ENCODE measurements at regions not wholly inside any gene's neighbourhood (a gene's known extent, or its start where the extent isn't known, plus 50 kb on each side); places are given as distances from the start of the nearest gene placed in this dataset.

DNA sequence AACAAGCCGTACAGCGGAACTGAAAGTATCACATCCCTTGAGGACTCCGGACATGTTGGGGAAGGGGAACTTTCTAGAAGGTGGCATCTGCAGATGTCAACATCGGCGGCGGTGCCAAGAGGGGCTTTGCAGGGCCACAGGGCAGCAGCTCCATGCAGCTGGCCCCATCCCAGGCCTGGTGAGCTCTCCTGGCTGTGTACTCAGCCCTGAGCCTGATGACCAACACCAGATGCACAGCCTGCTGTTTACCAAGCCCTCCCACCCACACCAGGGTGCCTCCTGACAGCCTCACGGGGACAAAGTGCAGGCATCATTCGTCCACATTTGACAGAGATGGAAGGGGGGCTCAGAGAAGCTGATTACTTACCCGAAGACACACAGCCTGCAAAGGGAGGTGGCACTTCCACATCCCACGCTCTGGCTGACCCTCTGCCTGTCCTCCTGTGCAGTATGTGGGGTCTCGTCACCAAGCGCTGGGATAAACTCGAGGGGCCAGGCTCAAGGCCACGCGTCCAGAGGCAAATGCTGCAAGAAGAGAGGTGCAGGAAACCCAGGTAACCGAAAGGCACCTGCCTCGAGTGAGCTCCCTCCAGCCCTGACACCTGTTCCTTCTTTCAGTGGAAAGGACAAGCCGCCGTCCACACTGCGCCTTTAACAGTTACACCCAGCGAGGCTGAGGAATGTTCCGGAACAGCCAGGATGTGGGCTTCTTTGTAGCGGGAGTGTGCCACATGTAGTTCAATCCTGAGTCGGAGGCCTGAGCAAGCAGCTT is 69.0 kb upstream of the ASAP2 start:
- H3K4me3 ChIP-seq (ENCODE audit: low read depth, low read length): no peak overlapping the region
- no peaks in the 10 kb centered on the region for H3K27me3 ChIP-seq (ENCODE audit: insufficient read depth, low read length)
- no peak overlapping the region for H2AFZ ChIP-seq (ENCODE audit: low read length, unreplicated experiment)
- no peaks in the 10 kb centered on the region for H3K36me3 ChIP-seq (ENCODE audit: insufficient read depth, low read length)
- no peaks in the 10 kb centered on the region for H3K4me1 ChIP-seq (ENCODE audit: control insufficient read depth, insufficient read depth, low read length, unreplicated experiment)
- H3K79me2 ChIP-seq (ENCODE audit: control insufficient read depth, insufficient read depth, low read length, unreplicated experiment): no peaks in the 10 kb centered on the region
- no peak overlapping the region for H3K27ac ChIP-seq (ENCODE audit: low read depth, low read length)

DNA sequence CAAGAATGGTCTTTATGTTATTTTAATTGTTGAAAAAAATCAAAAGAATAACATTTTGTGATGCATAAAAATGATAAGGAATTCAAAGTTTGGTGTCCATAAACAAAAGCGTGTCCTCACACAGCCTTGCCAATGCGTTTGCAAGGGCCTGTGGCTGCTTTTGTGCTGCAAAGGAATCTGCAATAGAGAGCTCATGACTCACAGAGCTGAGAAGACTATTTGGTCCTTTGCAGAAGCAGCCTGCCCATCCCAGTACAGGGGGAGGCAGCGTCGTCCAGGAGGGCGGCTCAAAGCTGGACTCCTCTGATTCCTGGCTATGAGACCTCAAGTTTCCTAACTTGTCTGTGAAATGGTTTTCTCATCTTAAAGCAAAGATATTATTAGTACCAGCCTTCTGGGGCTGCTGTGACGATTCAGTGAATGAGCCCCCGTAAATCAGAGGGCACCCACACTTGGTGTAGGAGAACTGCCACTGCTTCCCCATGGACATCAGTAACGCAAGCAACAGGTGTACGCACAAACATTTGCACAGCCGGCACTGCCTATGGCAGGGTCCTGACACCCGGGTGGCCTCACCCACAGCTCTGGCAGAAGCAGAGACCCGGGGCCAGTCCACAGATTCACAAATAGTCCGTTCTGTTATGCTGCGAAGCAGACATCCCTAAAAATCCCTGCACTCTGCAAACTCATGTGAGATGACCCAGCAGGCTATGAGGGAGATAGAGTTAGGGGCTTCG is 70.6 kb upstream of the ASAP2 start:
- Histone ChIP-seq H3K27me3 (ENCODE audit: insufficient read depth, low read length) (no peaks in the 10 kb centered on the region), H3K36me3 (ENCODE audit: insufficient read depth, low read length) (no peaks in the 10 kb centered on the region), H3K79me2 (ENCODE audit: control insufficient read depth, insufficient read depth, low read length, unreplicated experiment) (no peaks in the 10 kb centered on the region), H3K4me1 (ENCODE audit: control insufficient read depth, insufficient read depth, low read length, unreplicated experiment) (no peaks in the 10 kb centered on the region), H2AFZ (ENCODE audit: low read length, unreplicated experiment) (no peak overlapping the region), H3K4me3 (ENCODE audit: low read depth, low read length) (no peak overlapping the region), H3K27ac (ENCODE audit: low read depth, low read length) (no peak overlapping the region)

DNA sequence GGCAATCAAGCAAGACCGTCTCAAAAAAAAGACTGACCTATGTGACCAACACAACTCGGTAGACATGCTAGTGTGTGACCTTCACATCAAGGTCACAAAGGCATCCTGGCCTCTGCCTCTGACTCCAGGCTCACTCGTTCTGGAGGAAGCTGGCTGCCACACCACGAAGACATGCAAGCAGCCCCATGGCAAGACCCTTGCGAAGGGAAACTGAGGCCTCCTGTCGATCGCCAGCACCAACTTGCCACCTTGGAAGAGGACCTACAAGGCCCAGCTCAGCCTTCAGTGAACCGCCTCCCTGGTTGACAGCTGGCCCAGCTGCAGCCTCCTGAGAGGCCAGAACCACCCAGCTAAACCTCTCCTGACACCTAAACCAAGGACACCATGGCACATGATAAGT is 79.3 kb upstream of the ASAP2 start:
- Histone ChIP-seq H3K36me3 (ENCODE audit: insufficient read depth, low read length) (no peaks in the 10 kb centered on the region), H3K4me3 (ENCODE audit: low read depth, low read length) (no peak overlapping the region), H3K27me3 (ENCODE audit: insufficient read depth, low read length) (no peaks in the 10 kb centered on the region), H3K79me2 (ENCODE audit: control insufficient read depth, insufficient read depth, low read length, unreplicated experiment) (no peaks in the 10 kb centered on the region), H3K27ac (ENCODE audit: low read depth, low read length) (no peak overlapping the region), H3K4me1 (ENCODE audit: control insufficient read depth, insufficient read depth, low read length, unreplicated experiment) (no peaks in the 10 kb centered on the region), H2AFZ (ENCODE audit: low read length, unreplicated experiment) (no peak overlapping the region)

DNA sequence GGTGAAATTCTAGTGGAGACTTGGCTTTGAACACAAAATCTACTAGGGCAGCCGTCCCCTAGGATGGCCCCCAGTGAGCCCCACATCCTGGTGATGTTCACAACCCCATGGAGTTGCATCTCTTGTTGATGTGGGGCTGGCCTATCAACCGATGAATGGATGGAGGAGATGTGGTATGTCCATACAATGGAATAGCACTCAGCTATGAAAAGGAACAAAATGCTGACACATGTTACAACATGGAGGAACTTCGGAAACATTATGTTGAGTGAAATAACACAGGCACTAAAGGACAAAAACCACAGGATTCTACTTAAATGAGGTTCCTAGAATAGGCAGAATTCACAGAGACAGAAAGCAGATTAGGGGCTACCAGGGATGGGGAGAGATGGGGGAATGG is 80.1 kb upstream of the ASAP2 start:
- Histone ChIP-seq H3K36me3 (ENCODE audit: insufficient read depth, low read length) (no peaks in the 10 kb centered on the region), H3K4me1 (ENCODE audit: control insufficient read depth, insufficient read depth, low read length, unreplicated experiment) (no peaks in the 10 kb centered on the region), H3K27ac (ENCODE audit: low read depth, low read length) (no peak overlapping the region), H3K27me3 (ENCODE audit: insufficient read depth, low read length) (no peaks in the 10 kb centered on the region), H3K4me3 (ENCODE audit: low read depth, low read length) (no peak overlapping the region), H2AFZ (ENCODE audit: low read length, unreplicated experiment) (no peak overlapping the region), H3K79me2 (ENCODE audit: control insufficient read depth, insufficient read depth, low read length, unreplicated experiment) (no peaks in the 10 kb centered on the region)

DNA sequence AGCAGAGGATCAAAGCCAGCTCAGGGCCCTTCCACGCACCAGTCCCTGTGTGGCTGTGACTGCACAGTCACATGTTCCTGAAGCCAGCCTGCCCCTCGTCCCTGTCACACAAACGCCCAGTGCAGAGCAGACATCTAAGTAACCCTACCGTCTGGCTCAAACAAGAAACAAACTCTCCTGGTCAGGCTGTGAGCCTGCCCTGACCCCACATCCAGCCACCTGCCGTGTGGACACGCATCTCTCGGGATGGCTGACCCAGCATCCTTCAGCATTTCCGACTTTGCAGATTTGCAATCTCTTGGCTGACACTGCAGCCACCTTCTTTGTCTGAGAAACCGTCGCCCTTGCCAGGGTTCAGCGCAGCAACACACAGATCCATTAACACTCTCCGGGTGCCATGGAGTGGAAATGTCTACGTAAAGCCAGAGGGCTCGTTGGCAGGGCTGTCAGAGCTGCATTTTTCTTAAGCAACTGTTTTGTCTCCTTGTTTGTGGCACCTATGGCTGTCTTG is 82.3 kb upstream of the ASAP2 start:
- H2AFZ ChIP-seq (ENCODE audit: low read length, unreplicated experiment): no peak overlapping the region

DNA sequence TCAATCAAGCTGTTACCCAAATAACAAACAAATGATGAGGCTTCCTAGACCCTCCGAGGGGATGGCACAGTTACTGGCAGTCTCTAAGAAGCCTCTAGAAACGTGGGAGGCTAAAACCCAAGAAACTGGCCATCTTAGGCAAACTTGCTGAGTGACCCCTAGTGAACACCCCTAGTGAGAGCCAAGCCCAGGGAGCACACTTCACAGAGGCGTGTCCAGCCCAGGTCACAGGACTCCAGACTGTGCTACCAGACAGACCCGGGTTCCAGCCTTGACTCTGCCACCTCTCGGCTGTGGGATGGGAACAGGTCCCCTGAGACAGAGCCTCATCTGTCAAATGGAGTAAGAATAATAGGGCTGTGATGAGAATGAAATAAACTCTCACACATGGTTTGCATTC is 83.5 kb upstream of the ASAP2 start:
- no peak overlapping the region for H2AFZ ChIP-seq (ENCODE audit: low read length, unreplicated experiment)
- no peaks in the 10 kb centered on the region for H3K79me2 ChIP-seq (ENCODE audit: control insufficient read depth, insufficient read depth, low read length, unreplicated experiment)
- no peaks in the 10 kb centered on the region for H3K27me3 ChIP-seq (ENCODE audit: insufficient read depth, low read length)
- H3K4me3 ChIP-seq (ENCODE audit: low read depth, low read length): no peak overlapping the region
- H3K36me3 ChIP-seq (ENCODE audit: insufficient read depth, low read length): no peaks in the 10 kb centered on the region
- H3K27ac ChIP-seq (ENCODE audit: low read depth, low read length): no peak overlapping the region
- no peaks in the 10 kb centered on the region for H3K4me1 ChIP-seq (ENCODE audit: control insufficient read depth, insufficient read depth, low read length, unreplicated experiment)

More for the DNA sequence above, 82.3 kb upstream of the ASAP2 start:
- no peak overlapping the region for H3K4me3 ChIP-seq (ENCODE audit: low read depth, low read length)
- no peak overlapping the region for H3K27ac ChIP-seq (ENCODE audit: low read depth, low read length)
- no peaks in the 10 kb centered on the region for H3K4me1 ChIP-seq (ENCODE audit: control insufficient read depth, insufficient read depth, low read length, unreplicated experiment)
- H3K27me3 ChIP-seq (ENCODE audit: insufficient read depth, low read length): no peaks in the 10 kb centered on the region
- H3K79me2 ChIP-seq (ENCODE audit: control insufficient read depth, insufficient read depth, low read length, unreplicated experiment): no peaks in the 10 kb centered on the region
- no peaks in the 10 kb centered on the region for H3K36me3 ChIP-seq (ENCODE audit: insufficient read depth, low read length)

DNA sequence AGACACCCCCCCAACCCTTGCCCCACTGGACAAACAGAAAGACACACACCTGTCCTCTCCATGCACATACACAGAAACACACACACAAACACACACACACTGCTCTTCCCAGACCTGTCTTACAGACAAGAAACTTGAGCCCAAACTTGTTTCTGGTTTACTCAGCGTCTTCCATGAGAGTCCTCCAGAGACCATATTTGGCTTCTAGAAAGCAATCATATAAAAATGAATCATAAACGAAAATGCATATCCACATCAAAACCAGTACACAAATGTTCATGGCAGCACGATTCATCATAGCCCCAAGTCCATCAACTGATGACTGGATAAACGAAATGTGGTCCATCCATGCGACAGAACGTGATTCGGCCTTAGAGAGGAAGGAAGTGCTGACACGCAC is 84.2 kb upstream of the ASAP2 start:
- no peak overlapping the region for H2AFZ ChIP-seq (ENCODE audit: low read length, unreplicated experiment)
- no peaks in the 10 kb centered on the region for H3K27me3 ChIP-seq (ENCODE audit: insufficient read depth, low read length)
- no peak overlapping the region for H3K27ac ChIP-seq (ENCODE audit: low read depth, low read length)
- no peaks in the 10 kb centered on the region for H3K4me1 ChIP-seq (ENCODE audit: control insufficient read depth, insufficient read depth, low read length, unreplicated experiment)
- no peak overlapping the region for H3K4me3 ChIP-seq (ENCODE audit: low read depth, low read length)
- no peaks in the 10 kb centered on the region for H3K79me2 ChIP-seq (ENCODE audit: control insufficient read depth, insufficient read depth, low read length, unreplicated experiment)
- H3K36me3 ChIP-seq (ENCODE audit: insufficient read depth, low read length): no peaks in the 10 kb centered on the region

DNA sequence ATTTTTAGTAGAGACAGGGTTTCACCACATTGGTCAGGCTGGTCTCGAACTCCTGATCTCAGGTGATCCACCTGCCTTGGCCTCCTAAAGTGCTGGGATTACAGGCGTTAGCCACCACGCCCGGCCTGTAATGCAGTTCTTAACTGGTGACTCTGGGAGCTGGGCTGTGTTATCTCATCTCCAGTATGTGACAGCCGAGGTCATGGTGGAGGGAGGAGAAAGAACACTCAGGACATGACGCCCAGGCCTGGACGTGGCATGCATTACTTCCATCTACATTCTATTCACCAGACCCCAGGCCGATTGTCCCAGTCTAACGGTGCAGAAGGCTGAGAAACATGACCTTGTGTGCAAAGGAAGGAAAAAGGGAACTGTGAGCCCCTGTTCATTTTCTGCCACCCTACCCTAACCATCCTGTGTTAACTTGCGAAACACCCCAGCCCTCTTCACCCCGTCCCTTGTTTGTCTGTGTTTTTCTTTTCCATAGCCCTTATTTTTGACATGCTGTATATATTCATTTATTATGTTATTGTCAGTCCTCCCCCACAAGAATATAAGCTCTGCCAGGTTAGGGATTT is 88.1 kb upstream of the ASAP2 start:
- H2AFZ ChIP-seq (ENCODE audit: low read length, unreplicated experiment): no peak overlapping the region
- H3K4me1 ChIP-seq (ENCODE audit: control insufficient read depth, insufficient read depth, low read length, unreplicated experiment): peaks cover 3% of the 10 kb centered on the region
- H3K36me3 ChIP-seq (ENCODE audit: insufficient read depth, low read length): no peaks in the 10 kb centered on the region
- H3K27ac ChIP-seq (ENCODE audit: low read depth, low read length): no peak overlapping the region
- H3K27me3 ChIP-seq (ENCODE audit: insufficient read depth, low read length): no peaks in the 10 kb centered on the region
- no peak overlapping the region for H3K4me3 ChIP-seq (ENCODE audit: low read depth, low read length)
- H3K79me2 ChIP-seq (ENCODE audit: control insufficient read depth, insufficient read depth, low read length, unreplicated experiment): no peaks in the 10 kb centered on the region

DNA sequence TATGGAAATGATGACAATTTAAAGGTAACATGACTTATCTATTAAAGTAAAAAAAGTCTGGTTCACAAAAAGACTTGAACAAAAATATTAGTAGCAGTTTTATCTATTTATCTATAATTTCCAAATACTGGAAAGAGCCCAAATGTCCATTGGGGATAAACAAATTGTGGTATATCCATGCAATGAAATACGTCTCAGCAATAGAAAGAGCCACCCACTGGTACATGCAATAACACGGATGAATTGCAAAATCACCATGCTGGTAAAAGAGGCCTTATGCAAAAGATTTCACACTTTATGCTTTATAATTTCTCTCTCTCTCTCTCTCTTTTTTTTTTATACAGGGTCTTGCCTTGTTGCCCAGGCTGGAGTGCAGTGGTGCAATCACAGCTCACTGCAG is 91.4 kb upstream of the ASAP2 start:
- Histone ChIP-seq H3K4me1 (ENCODE audit: control insufficient read depth, insufficient read depth, low read length, unreplicated experiment) (peaks cover 23% of the 10 kb centered on the region), H2AFZ (ENCODE audit: low read length, unreplicated experiment) (no peak overlapping the region), H3K79me2 (ENCODE audit: control insufficient read depth, insufficient read depth, low read length, unreplicated experiment) (no peaks in the 10 kb centered on the region), H3K27ac (ENCODE audit: low read depth, low read length) (no peak overlapping the region), H3K4me3 (ENCODE audit: low read depth, low read length) (no peak overlapping the region), H3K27me3 (ENCODE audit: insufficient read depth, low read length) (no peaks in the 10 kb centered on the region), H3K36me3 (ENCODE audit: insufficient read depth, low read length) (no peaks in the 10 kb centered on the region)

DNA sequence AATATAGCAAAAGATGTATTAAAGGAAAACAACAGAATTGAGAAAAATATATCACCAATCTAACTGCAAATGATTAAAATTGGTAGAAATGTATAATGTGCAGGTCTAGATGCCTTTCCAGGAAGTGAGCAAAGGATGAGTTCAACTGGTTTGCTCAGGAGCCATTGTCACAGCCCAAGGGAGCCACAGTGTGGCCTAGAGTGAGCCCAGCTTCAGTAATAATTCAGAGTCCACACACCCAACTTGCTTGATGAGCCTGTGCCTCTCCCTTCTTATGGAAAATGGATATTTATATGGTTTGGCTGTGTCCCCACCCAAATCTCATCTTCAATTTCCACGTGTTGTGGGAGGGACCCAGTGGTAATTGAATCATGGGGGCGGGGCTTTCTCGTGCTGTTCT is 92.2 kb upstream of the ASAP2 start:
- Histone ChIP-seq H2AFZ (ENCODE audit: low read length, unreplicated experiment) (no peak overlapping the region), H3K36me3 (ENCODE audit: insufficient read depth, low read length) (no peaks in the 10 kb centered on the region), H3K27me3 (ENCODE audit: insufficient read depth, low read length) (no peaks in the 10 kb centered on the region), H3K27ac (ENCODE audit: low read depth, low read length) (no peak overlapping the region), H3K4me3 (ENCODE audit: low read depth, low read length) (no peak overlapping the region), H3K4me1 (ENCODE audit: control insufficient read depth, insufficient read depth, low read length, unreplicated experiment) (peaks cover 23% of the 10 kb centered on the region), H3K79me2 (ENCODE audit: control insufficient read depth, insufficient read depth, low read length, unreplicated experiment) (no peaks in the 10 kb centered on the region)

Measured in ACC112 (cell line).